ENCODE measurements at regions not wholly inside any gene's neighbourhood (a gene's known extent, or its start where the extent isn't known, plus 50 kb on each side); places are given as distances from the start of the nearest gene placed in this dataset.

DNA sequence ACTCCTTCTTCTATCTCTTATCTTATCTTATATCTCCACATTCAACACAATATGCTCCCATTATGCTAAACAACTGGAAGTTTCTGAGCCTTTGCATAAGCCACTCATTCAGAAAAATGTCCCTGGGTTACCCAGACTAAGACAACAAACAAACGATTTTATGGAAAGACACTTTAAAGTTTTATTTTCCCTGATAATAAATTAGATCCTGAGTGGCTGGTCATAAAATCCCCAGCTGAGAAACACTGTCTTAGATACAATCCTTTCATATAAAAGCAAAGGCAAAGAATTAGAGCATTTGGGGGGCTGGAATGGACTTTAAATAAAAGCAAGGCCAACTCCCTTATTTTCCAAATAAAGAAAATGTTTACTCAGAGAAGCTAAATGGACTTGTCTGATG lies 322.3 kb downstream of the GBE1 start:
- no peak for DNase-seq

DNA sequence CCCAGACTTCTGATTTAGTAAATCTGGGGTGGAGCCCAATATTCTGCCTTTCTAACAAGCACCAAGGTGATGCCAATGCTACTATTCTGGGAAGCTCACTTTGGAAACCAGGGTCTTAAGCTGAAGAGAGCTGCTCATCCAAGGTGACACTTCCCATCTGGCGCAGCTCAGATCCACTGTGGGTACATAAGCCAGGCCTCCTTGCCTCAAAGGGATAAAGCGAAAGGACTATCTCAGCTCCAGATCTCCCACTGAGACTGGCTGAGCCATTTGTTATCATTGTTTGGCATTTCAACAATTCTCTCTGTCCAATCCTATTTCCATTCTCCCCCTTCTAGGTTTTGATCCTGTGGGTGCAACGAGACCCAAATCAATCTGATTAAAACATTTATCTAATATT lies 323.8 kb downstream of the GBE1 start:
- no peak for DNase-seq

DNA sequence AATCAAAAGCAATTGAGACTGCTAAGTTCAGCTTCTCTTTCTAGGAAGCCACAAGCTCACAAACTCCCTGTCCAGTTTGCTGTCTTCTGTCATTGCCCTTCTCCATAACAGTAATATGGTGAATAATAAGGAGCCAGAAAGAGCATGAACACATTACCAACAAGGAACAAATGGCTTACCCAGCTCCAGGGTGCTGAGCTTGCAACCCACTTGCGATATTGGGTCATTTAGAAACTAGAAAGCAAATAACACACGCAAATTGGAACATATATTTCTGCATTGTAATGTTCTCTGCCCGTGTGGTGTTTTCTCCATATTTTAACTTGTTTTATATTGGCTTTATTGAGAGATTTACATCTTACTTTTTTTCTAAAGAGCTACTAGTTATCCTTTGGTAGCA lies 325.3 kb downstream of the GBE1 start:
- no peak for DNase-seq

DNA sequence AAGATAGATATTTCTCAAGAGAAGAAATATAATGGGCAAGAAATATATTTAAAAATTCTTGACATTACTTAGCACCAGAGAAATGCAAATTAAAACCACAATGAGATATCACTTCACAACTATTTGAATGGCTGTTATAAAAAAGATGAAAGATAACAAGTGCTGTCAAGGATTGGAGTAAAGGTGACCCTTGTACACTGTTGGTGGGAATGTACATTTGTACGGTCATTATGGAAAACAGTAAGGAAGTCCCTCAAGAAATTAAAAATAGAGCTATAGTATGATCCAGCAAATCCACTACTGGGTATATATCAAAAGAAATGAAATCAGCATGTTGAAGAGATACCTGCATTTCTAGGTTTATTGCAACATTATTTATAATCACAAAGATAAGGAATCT lies 326.4 kb downstream of the GBE1 start:
- no peak for DNase-seq

DNA sequence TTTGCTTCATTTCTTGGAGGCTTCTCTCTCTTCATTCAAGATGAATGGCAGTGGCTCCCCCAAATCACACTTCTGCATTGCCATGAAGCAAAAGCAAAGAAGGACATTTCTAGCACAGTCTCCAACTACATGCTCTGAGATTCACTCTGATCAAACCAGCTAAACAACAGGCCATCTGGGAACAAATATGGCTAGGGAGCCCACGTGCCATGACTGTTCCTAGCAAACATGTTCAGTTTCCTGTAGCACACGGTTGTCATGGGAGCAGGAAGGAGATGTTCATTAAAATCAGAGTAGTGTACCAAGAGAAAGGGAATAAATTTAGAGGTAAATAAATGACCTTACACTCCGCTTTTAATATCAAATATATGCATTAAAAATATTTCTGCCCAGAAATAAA lies 327.3 kb downstream of the GBE1 start:
- DNase-seq: no peak

DNA sequence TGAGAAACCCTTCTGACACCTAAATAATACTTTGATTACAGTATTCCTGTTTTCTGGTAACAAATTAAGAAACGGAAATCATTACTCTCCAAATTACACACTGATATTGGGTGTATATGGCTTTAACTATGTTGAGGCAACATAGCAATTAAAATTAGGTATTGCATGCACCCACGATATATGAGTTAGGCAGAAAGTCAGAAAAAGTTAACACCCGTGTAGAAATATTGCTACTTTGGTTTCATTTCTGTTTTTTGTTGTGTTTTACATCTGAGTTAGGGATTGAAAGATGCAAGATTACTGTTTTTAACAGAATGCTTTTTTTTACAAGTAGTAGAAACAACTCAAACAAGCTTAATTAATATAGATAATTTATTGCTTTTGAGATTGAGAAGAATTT lies 327.8 kb downstream of the GBE1 start:
- no peak for DNase-seq

DNA sequence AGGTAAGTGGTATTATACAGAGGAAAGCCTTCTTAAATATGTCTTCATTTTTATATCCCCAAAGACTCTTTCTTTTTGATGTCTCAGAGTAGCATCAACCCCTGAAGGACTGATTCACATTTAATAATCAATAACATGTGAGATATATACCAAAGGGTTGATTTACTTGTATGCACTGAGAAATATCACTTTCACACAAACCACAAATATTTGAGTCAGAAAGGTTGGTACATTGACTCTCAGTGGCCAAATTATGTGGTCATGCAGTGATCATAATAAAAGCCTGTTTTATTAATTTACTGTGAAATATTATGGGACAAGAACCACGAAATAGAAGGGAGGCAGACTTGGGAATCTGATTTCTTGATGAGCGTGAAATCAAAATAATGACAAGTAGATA lies 329.0 kb downstream of the GBE1 start:
- DNase-seq: no peak

DNA sequence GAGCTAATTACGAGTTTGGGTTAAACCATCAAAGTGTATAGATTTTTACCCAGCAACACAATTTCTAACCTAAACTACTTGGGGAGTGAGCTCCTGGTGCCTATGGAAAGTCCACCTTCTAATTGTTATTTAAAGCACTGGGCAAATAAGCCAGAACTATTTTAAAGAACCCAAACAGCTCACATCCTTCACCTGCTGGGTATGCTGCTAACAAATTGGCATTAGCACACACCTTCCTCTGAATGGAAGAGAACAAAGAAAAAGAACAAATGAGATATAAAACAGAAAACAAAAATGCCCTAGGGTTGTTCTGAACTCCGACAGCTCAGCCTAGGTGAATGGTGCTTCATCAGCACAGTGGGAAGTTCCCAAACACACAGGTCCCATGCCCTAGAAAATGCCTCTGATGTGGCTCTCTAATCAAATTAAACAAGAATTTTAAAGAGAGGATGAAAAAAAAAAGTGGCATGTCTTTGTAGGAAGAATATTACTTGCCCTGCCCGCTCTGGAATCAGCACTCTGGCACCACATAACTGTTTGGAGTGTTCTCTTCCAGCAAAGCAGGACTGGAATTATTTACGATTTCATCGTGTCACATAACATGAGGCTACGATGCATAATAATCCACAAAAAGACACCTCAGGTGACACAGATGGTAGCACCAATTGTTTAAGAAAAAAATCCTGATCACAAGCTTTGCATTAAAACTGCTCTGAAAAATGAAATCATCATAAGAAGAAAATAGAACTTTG lies 334.4 kb downstream of the GBE1 start:
- no peak for DNase-seq

DNA sequence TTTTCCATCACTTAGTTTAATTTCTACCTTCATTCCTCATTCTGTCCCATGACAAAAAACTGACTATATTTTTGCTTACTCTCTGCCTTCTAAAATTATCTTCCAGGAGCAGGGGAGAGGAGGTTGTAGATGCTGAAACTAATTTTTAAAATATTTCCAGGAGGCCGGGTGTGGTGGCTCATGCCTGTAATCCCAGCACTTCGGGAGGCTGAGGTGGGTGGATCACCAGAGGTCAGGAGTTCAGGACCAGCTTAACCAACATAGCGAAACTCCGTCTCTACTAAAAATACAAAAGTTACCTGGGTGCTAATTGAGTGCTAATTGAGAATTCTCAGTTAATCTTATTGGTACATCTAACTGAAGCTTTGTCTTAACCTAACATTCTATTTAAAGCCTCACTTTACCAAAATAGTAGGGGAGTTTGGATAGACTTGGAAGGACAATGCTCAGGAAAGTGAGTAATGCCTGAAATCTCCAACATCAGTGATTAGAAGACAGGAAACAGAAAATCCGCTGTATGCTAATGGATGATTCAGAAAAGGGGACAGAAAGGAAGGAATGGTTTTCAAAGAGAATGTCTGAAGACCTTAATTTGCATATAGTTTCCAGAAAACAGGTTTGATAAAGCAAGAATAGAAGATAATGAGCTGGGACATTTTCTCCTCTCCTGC lies 336.1 kb downstream of the GBE1 start:
- no peak for DNase-seq

DNA sequence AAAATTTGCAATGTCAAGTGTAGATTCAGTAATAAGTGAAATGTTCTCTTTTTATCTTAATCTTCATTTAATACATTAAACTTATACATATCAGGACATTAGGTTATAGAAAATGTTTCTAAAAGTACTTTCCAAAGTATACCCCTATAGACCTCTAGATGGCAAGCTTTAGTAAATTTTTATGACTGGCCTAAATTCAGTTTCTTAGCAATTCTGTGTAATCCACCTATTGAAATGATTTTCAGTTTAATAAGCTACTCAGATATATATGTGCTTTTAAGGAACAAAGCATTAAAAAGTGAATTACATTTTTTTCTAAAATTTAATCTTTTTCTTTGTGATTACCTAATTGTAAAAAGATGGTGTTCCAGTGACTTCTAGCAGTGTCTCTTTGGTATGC lies 342.2 kb downstream of the GBE1 start:
- DNase-seq: no peak

DNA sequence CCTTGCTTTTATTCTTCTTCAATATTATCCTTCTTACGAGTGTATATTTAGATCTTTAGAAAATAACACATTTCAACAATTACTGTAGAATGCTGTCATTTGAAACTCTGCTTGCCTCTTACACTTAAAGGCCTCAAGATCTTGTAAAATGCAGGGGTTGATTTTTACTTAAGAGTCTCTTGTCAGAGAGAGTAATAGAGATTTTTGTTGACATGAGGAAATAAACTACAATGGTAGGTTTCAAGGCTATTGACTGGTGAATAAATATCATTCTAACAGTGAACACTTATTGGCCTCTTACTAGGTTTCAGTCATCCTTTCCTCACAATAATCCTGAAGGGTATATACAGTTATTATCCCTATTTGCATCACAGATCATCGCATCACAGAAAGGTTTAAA lies 344.6 kb downstream of the GBE1 start:
- no peak for DNase-seq

DNA sequence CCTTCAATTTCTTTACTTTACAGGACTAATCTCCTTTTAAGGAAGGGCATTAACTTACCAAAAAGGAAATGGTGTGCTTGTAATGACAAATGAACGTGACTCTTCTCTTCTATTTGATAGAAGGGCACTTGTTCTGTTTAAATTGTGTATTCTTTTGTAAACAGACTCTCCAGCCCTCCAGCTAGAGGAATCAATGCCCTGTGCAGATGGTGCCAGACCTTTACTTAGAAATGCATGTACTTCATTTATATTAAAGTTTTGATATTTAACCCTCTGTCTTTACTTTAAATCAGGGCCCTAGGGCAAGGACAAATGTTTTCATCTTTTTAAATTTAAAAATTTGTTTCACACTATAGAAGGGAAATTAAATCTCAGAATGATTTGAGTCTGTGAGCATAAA lies 355.1 kb downstream of the GBE1 start:
- no peak for DNase-seq

DNA sequence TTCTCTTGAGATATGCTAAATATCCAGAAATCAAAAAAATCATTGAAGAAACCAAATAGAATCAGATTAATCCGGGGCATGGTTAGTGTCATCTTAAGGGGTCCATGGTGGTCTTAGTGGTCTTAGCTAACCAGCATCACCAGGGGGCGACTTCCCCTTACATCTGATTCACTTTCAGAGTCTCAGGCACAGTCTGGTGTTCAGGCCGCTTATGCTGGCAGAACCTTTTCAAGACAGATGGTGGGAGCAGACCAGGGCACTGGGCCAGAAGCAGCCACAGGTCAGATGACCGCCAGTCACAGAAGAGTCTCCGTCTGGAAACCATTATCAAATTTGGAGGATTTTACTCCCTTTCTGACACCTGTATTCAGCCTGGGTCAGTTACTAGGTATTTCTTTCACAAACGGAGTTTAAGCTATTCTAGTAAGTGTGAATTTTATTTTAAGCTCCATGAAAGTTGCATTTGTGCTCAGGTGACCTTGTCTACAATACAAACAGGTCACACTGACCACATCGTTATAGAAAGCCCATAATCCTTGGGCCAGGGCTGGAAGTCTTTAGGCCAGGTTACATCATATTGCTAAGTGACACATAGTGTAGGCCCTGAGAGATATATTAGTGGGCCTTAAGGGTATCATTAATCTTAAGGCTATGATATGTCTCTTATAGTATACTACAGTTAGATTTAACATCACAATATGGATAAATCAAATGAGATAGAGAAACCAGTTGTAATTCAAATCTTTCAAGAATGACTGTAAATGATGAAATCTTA lies 365.5 kb downstream of the GBE1 start:
- no peak for DNase-seq

DNA sequence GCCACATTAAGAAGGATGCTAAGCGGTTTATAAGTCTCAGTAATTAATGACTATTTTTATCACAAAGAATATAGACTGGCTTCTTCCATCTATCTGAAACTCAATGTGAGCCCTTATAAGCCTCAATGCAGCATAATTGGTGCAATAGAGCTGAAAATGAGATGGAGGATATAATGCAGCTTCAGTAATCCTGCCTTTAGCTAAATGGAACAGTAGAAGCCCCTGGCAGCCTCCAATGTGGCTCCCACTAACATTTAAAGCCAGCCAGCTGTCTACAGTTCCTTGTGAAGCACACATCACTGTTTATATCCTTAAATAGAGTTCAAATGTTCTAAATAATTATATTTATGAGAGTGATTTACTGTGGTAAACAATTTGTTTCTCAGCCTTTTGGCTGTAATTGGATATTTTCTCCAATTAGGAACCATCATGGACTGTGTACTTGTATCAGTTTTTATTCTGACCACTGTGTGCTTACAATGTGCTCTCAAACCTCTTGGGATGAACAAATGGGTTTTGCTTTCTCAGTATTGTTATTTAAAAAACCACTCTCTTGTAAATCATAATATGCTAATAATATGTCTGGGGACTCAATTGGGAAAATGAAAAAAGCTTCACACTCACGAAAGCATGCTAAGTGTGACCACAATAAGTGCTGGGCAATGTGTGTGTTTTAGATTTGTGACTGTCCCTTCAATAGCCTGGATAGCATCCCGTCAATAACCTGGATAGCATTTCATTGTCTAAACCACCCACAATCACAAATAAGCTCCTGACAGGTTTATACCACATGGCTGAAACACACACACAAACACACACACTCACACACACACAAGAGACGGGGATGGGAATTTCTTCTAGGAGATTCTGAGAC lies 366.6 kb downstream of the GBE1 start:
- DNase-seq: no peak

DNA sequence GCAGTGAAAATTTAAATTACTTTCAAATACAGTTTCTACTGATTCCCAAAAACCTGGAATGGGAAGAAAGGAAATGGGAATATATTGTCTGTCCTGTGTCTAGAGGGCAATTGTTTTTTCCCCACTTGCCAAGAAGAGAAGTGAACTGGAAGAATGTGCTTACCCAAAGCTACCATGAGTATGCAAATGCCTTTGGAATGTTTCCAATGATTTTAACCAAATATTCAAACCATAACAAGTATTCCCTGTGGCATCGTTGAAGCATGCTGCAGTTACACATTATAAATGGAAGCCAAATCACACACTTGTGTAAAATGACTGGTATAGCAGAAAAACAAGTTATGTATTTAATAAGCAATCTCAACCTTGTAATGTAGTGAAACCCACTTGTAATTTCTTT lies 368.2 kb downstream of the GBE1 start:
- no peak for DNase-seq

DNA sequence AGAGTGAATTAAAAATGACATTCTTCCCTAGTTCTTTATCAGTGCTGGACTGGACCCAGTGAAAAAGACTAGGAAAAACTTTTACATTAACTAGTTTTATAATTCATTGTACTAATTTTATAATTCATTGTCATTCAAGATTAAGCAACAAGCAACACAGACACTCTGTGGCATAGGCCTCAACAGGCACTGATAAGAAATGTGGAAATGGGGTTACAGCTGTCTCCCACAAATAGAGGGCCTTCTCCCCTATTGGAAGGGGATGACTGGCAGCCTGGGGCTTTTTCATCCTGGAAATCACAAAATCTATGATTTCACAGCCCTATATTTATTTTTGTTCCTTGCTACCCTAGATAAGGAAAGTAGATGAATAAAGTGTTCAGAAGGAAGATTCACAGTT lies 370.6 kb downstream of the GBE1 start:
- no peak for DNase-seq

DNA sequence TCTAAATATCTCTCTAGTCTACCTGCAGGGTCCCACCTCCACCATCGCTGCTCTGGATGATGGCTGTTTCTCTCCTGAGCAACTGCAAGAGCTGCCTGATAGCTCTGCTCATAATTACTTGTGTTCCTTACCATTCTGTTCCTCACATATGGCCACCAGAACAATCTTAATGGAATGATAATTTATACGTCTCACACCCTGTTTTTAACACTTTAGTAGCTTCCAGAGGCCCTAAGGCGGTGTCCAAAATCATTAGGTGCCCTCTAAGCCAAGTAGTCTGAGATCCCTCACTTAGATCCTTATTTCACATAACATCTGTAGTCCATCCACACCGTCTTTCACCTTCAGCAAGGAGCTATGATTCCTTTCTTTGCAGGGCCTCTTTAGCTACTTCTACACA lies 373.3 kb downstream of the GBE1 start:
- DNase-seq: no peak

DNA sequence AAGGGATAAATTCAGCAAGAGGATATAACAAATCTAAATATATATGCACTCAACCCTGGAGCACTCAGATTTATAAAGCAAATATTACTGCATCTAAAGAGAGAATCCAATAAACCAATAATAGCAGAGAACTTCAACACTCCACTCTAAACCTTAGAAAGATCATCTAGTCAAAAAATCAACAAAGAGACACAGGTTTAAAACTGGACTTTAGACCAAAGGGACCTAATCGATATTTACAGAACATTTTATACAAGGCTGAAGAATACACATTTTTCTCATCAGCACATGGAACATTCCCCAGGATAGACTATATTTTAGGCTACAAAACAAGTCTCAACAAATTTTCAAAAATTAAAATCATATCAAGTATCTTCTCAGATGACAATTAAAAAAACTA lies 379.0 kb downstream of the GBE1 start:
- no peak for DNase-seq

DNA sequence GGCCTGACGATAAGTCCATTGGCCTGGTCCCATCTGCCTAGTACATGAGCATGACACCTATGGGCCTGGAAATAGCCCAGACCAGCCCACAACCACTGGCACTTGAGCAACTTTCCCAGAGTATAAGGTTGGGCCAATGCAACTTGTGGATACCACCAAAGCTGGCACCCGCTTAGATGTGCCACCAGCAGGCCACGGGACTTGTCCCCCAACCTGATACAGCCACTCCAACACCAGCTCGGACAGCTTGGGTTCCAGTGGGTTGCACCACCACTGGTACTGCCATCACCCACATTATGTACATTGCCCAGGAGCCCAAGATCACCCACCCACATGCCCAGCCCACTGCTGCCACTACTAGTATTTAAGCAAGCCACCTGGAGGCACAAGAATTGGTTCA lies 381.2 kb downstream of the GBE1 start:
- no peak for DNase-seq

DNA sequence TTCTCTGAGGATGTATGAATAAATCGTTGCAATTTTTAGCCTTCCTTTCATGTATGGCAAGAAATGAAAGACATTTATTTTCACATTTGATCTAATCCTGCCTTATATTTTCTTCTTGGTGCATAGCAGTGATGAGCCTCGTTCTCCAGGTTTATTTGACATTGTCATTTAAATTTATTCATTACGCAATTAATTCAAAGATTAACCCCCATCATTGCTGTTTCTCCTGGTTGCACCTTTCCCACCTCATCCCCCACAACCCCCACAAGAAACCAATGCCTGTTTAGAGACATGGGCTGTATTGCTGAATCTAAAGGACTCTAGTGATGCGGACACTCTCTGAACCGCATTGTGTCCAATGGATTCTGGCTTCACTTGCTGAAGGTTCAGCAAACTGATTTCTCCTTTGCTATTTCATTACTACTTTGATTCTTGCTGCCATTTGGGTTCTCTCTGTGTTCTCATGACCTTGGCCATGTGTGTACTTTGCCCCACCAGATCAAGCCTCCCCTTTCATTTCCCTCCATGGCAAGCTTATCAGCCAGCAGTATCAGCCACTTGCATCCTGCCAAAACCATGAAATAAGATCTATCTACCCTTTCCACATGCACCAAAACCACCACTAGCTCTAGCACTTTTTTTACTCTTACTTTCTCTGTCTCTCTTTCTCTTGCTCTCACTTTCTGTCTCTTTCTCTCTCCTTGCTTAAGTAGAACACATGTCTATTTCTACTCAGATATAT lies 382.7 kb downstream of the GBE1 start:
- DNase-seq: no peak

DNA sequence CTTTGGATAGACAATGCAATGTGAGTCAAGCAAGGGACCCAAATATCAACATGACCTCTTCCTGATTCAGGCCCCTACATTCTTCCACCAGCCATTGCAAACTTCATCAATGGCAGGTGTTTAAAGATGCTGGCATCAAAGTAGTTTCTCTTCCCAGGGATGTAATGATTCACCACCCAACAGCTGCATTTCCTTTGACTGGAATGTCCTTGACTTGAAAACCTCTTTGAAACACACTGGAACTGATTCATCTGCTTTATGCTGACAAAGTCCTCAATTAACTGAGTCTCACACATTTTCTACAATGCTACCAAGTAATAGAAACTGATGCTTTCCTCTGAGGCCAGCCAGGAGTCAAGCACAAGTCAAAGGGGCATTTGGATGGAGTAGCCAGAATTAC lies 385.5 kb downstream of the GBE1 start:
- no peak for DNase-seq

DNA sequence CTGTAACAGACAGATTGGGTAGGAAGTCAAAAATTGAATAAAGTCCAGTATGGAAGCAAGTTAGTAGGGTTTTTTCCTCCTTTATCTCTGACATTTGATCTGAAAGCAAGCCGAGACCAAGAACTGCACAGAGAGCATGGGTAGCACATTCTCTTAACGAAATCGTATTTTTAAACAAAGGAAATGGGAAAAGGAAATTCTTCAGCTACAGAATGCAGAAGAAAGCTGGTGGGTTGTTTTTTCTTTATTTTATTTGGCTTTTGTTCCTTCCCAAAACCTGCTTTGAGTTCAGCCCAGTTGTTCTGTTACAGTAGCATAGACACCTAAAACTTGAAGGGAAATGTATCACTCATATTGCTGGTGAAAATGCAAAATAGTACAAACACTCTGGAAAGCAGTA lies 397.0 kb downstream of the GBE1 start:
- DNase-seq: no peak

All from stimulated activated CD4-positive, alpha-beta T cell treated with anti-CD3 and anti-CD28 coated beads, Interleukin-2, amount 100 ng/mL, for 24 hours (primary cell).